ENCODE measurements at regions not wholly inside any gene's neighbourhood (a gene's known extent, or its start where the extent isn't known, plus 50 kb on each side); places are given as distances from the start of the nearest gene placed in this dataset.

GRCh38 chr11:35868491-35868890, 75.4 kb upstream of the LDLRAD3 start:
- Mint-ChIP-seq H3K27ac (ENCODE audit: low read depth) (no peak overlapping the region), H3K4me3 (no peak overlapping the region), H3K9me3 (peaks cover 17% of the 10 kb centered on the region), H3K36me3 (ENCODE audit: insufficient read depth) (no peaks in the 10 kb centered on the region), H3K4me1 (no peaks in the 10 kb centered on the region), H3K27me3 (peaks cover 5% of the 10 kb centered on the region)
- ATAC-seq (replicated peaks; ENCODE audit: extremely low read depth, poor library complexity, severe bottlenecking) (no peak), DNase-seq (ENCODE audit: low spot score in 2 of 2) (no peak)

- H3K9me3 Mint-ChIP-seq = peaks cover under 1% of the 10 kb centered on the region
- no peaks in the 10 kb centered on the region for H3K36me3 Mint-ChIP-seq (ENCODE audit: insufficient read depth)
- ATAC-seq (replicated peaks; ENCODE audit: extremely low read depth, poor library complexity, severe bottlenecking) = no peak
- H3K4me3 Mint-ChIP-seq = no peak overlapping the region
- no peaks in the 10 kb centered on the region for H3K4me1 Mint-ChIP-seq
- no peak for DNase-seq (ENCODE audit: low spot score in 2 of 2)
- H3K27me3 Mint-ChIP-seq = peaks cover 24% of the 10 kb centered on the region
- no peak overlapping the region for H3K27ac Mint-ChIP-seq (ENCODE audit: low read depth)
Measured at GRCh38 chr11:35873721-35874120, 70.1 kb upstream of the LDLRAD3 start.

- Mint-ChIP-seq H3K36me3 (ENCODE audit: insufficient read depth) (no peaks in the 10 kb centered on the region), H3K4me1 (no peaks in the 10 kb centered on the region)
- ATAC-seq (replicated peaks; ENCODE audit: extremely low read depth, poor library complexity, severe bottlenecking) = no peak
Measured at GRCh38 chr11:35874751-35875450, 69.0 kb upstream of the LDLRAD3 start.

GRCh38 chr11:35875466-35875865, 68.4 kb upstream of the LDLRAD3 start:
- Mint-ChIP-seq H3K27ac (ENCODE audit: low read depth) (no peak overlapping the region), H3K4me3 (no peak overlapping the region), H3K36me3 (ENCODE audit: insufficient read depth) (no peaks in the 10 kb centered on the region), H3K27me3 (peaks cover 24% of the 10 kb centered on the region), H3K4me1 (no peaks in the 10 kb centered on the region), H3K9me3 (no peaks in the 10 kb centered on the region)
- ATAC-seq (replicated peaks; ENCODE audit: extremely low read depth, poor library complexity, severe bottlenecking) (no peak), DNase-seq (ENCODE audit: low spot score in 2 of 2) (no peak)

More at GRCh38 chr11:35874751-35875450, 69.0 kb upstream of the LDLRAD3 start:
- peaks cover 24% of the 10 kb centered on the region for H3K27me3 Mint-ChIP-seq
- no peak overlapping the region for H3K27ac Mint-ChIP-seq (ENCODE audit: low read depth)
- no peak for DNase-seq (ENCODE audit: low spot score in 2 of 2)
- no peak overlapping the region for H3K4me3 Mint-ChIP-seq
- no peaks in the 10 kb centered on the region for H3K9me3 Mint-ChIP-seq

- Mint-ChIP-seq H3K27ac (ENCODE audit: low read depth) (no peak overlapping the region), H3K4me3 (no peak overlapping the region), H3K9me3 (no peaks in the 10 kb centered on the region), H3K4me1 (no peaks in the 10 kb centered on the region), H3K36me3 (ENCODE audit: insufficient read depth) (no peaks in the 10 kb centered on the region), H3K27me3 (peaks cover 24% of the 10 kb centered on the region)
- ATAC-seq (replicated peaks; ENCODE audit: extremely low read depth, poor library complexity, severe bottlenecking) (no peak), DNase-seq (ENCODE audit: low spot score in 2 of 2) (no peak)
Measured at GRCh38 chr11:35876786-35877185, 67.1 kb upstream of the LDLRAD3 start.

GRCh38 chr11:35878741-35879140, 65.1 kb upstream of the LDLRAD3 start:
- Mint-ChIP-seq H3K27me3 (peaks cover 35% of the 10 kb centered on the region), H3K27ac (ENCODE audit: low read depth) (no peak overlapping the region), H3K4me1 (no peaks in the 10 kb centered on the region), H3K9me3 (no peaks in the 10 kb centered on the region), H3K36me3 (ENCODE audit: insufficient read depth) (no peaks in the 10 kb centered on the region), H3K4me3 (no peak overlapping the region)
- DNase-seq (ENCODE audit: low spot score in 2 of 2) (no peak), ATAC-seq (replicated peaks; ENCODE audit: extremely low read depth, poor library complexity, severe bottlenecking) (no peak)

- peaks cover 2% of the 10 kb centered on the region for H3K36me3 Mint-ChIP-seq (ENCODE audit: insufficient read depth)
- no peaks in the 10 kb centered on the region for H3K4me1 Mint-ChIP-seq
- H3K27me3 Mint-ChIP-seq = peaks cover 41% of the 10 kb centered on the region
- H3K27ac Mint-ChIP-seq (ENCODE audit: low read depth) = no peak overlapping the region
- DNase-seq (ENCODE audit: low spot score in 2 of 2) (no peak), ATAC-seq (replicated peaks; ENCODE audit: extremely low read depth, poor library complexity, severe bottlenecking) (no peak)
- no peak overlapping the region for H3K4me3 Mint-ChIP-seq
- no peaks in the 10 kb centered on the region for H3K9me3 Mint-ChIP-seq
Measured at GRCh38 chr11:35879361-35879760, 64.5 kb upstream of the LDLRAD3 start.

GRCh38 chr11:35886759-35887158, 57.1 kb upstream of the LDLRAD3 start:
- Mint-ChIP-seq H3K36me3 (ENCODE audit: insufficient read depth) (peaks cover 2% of the 10 kb centered on the region), H3K4me3 (no peak overlapping the region), H3K27ac (ENCODE audit: low read depth) (no peak overlapping the region), H3K9me3 (no peaks in the 10 kb centered on the region), H3K4me1 (no peaks in the 10 kb centered on the region), H3K27me3 (peaks cover 77% of the 10 kb centered on the region)
- ATAC-seq (replicated peaks; ENCODE audit: extremely low read depth, poor library complexity, severe bottlenecking) = no peak
- no peak for DNase-seq (ENCODE audit: low spot score in 2 of 2)

- Mint-ChIP-seq H3K27me3 (peaks cover 85% of the 10 kb centered on the region), H3K9me3 (no peaks in the 10 kb centered on the region), H3K27ac (ENCODE audit: low read depth) (no peak overlapping the region), H3K4me1 (no peaks in the 10 kb centered on the region), H3K36me3 (ENCODE audit: insufficient read depth) (peaks cover 2% of the 10 kb centered on the region), H3K4me3 (no peak overlapping the region)
- DNase-seq (ENCODE audit: low spot score in 2 of 2) (no peak), ATAC-seq (replicated peaks; ENCODE audit: extremely low read depth, poor library complexity, severe bottlenecking) (no peak)
Measured at GRCh38 chr11:35887737-35888136, 56.1 kb upstream of the LDLRAD3 start.

- Mint-ChIP-seq H3K4me3 (no peak overlapping the region), H3K27me3 (peaks cover 82% of the 10 kb centered on the region)
Measured at GRCh38 chr11:35888961-35889360, 54.9 kb upstream of the LDLRAD3 start.

GRCh38 chr11:35891096-35891495, 52.8 kb upstream of the LDLRAD3 start:
- H3K27ac Mint-ChIP-seq (ENCODE audit: low read depth) = no peak overlapping the region
- no peak for DNase-seq (ENCODE audit: low spot score in 2 of 2)
- no peaks in the 10 kb centered on the region for H3K4me1 Mint-ChIP-seq
- ATAC-seq (replicated peaks; ENCODE audit: extremely low read depth, poor library complexity, severe bottlenecking) = no peak
- H3K27me3 Mint-ChIP-seq = peaks cover 83% of the 10 kb centered on the region
- H3K9me3 Mint-ChIP-seq = no peaks in the 10 kb centered on the region
- H3K36me3 Mint-ChIP-seq (ENCODE audit: insufficient read depth) = no peaks in the 10 kb centered on the region
- no peak overlapping the region for H3K4me3 Mint-ChIP-seq

More at GRCh38 chr11:35888961-35889360, 54.9 kb upstream of the LDLRAD3 start:
- H3K27ac Mint-ChIP-seq (ENCODE audit: low read depth) = no peak overlapping the region
- H3K36me3 Mint-ChIP-seq (ENCODE audit: insufficient read depth) = peaks cover 2% of the 10 kb centered on the region
- no peaks in the 10 kb centered on the region for H3K4me1 Mint-ChIP-seq
- ATAC-seq (replicated peaks; ENCODE audit: extremely low read depth, poor library complexity, severe bottlenecking) = no peak
- H3K9me3 Mint-ChIP-seq = no peaks in the 10 kb centered on the region
- no peak for DNase-seq (ENCODE audit: low spot score in 2 of 2)

- Mint-ChIP-seq H3K27me3 (peaks cover 83% of the 10 kb centered on the region), H3K9me3 (no peaks in the 10 kb centered on the region), H3K4me3 (no peak overlapping the region), H3K4me1 (no peaks in the 10 kb centered on the region), H3K36me3 (ENCODE audit: insufficient read depth) (no peaks in the 10 kb centered on the region), H3K27ac (ENCODE audit: low read depth) (no peak overlapping the region)
- ATAC-seq (replicated peaks; ENCODE audit: extremely low read depth, poor library complexity, severe bottlenecking) = no peak
- no peak for DNase-seq (ENCODE audit: low spot score in 2 of 2)
Measured at GRCh38 chr11:35892166-35892565, 51.7 kb upstream of the LDLRAD3 start.

GRCh38 chr11:35893796-35894475, 49.9 kb upstream of the LDLRAD3 start:
- H3K27me3 Mint-ChIP-seq = peaks cover 81% of the 10 kb centered on the region
- no peaks in the 10 kb centered on the region for H3K36me3 Mint-ChIP-seq (ENCODE audit: insufficient read depth)
- no peaks in the 10 kb centered on the region for H3K9me3 Mint-ChIP-seq
- no peaks in the 10 kb centered on the region for H3K4me1 Mint-ChIP-seq
- ATAC-seq (replicated peaks; ENCODE audit: extremely low read depth, poor library complexity, severe bottlenecking) (no peak), DNase-seq (ENCODE audit: low spot score in 2 of 2) (no peak)
- H3K4me3 Mint-ChIP-seq = no peak overlapping the region
- no peak overlapping the region for H3K27ac Mint-ChIP-seq (ENCODE audit: low read depth)
